Trophoblast cell (in vitro differentiated cells and primary cell): ENCODE measurements at regions not wholly inside any gene's neighbourhood (a gene's known extent, or its start where the extent isn't known, plus 50 kb on each side); places are given as distances from the start of the nearest gene placed in this dataset.

ENCODE experiments used
- DNase-seq, 2 donors: peaks; one replicate each; pipeline ENCODE4 v3.0.0-alpha.2; 2016
- H2AFZ ChIP-seq: 2 replicates; pipeline ENCODE4 v1.6.1; 2013; ENCODE audit warnings: low read length, moderate library complexity, mild to moderate bottlenecking; ENCODE audit not compliant: insufficient read depth, poor library complexity
- H2AK5ac ChIP-seq: 2 replicates; pipeline ENCODE4 v1.6.1; 2013; ENCODE audit warnings: mild to moderate bottlenecking, low read length
- H2BK120ac ChIP-seq: 2 replicates; pipeline ENCODE4 v1.6.1; 2013; ENCODE audit warnings: low read length, mild to moderate bottlenecking, moderate library complexity; ENCODE audit not compliant: insufficient read depth, poor library complexity
- H2BK12ac ChIP-seq: 2 replicates; pipeline ENCODE4 v1.6.1; 2013; ENCODE audit warnings: mild to moderate bottlenecking, low read length, moderate library complexity
- H2BK5ac ChIP-seq: 2 replicates; pipeline ENCODE4 v1.6.1; 2013; ENCODE audit warnings: low read length, low read depth, moderate library complexity, mild to moderate bottlenecking; ENCODE audit not compliant: poor library complexity
- H3K14ac ChIP-seq: 2 replicates; pipeline ENCODE4 v1.6.1; 2013; ENCODE audit warnings: mild to moderate bottlenecking, low read length
- H3K18ac ChIP-seq: 2 replicates; pipeline ENCODE4 v1.6.1; 2013; ENCODE audit warnings: mild to moderate bottlenecking, low read length
- H3K23ac ChIP-seq: 2 replicates; pipeline ENCODE4 v1.6.1; 2013; ENCODE audit warnings: low read length
- H3K27ac ChIP-seq: 2 replicates; pipeline ENCODE4 v1.5.1; 2013; ENCODE audit warnings: low read depth, mild to moderate bottlenecking, inconsistent platforms, low read length, moderate library complexity
- H3K27me3 ChIP-seq: 2 replicates; pipeline ENCODE4 v1.6.1; 2013; ENCODE audit warnings: inconsistent platforms, mild to moderate bottlenecking, low read length, moderate library complexity; ENCODE audit not compliant: insufficient read depth
- H3K36me3 ChIP-seq, 2 experiments: 1 replicate in 1 of 2; 2 replicates in 1 of 2; pipeline ENCODE4 v1.6.1; 2013; ENCODE audit warnings: low read length in 2 of 2, mild to moderate bottlenecking in 2 of 2, moderate library complexity in 1 of 2; ENCODE audit not compliant: insufficient read depth in 2 of 2, control insufficient read depth in 1 of 2
- H3K4ac ChIP-seq: 2 replicates; pipeline ENCODE4 v1.6.1; 2013; ENCODE audit warnings: low read depth, mild to moderate bottlenecking, low read length, moderate library complexity
- H3K4me1 ChIP-seq, 2 experiments: 1 replicate in 1 of 2; 2 replicates in 1 of 2; pipeline ENCODE4 v1.6.1; 2013; ENCODE audit warnings: low read length in 2 of 2, mild to moderate bottlenecking in 2 of 2, moderate library complexity in 1 of 2; ENCODE audit not compliant: insufficient read depth in 2 of 2, control insufficient read depth in 1 of 2
- H3K4me2 ChIP-seq: 2 replicates; pipeline ENCODE4 v1.6.1; 2013; ENCODE audit warnings: inconsistent platforms, mild to moderate bottlenecking, low read length, moderate library complexity
- H3K4me3 ChIP-seq: 2 replicates; pipeline ENCODE4 v1.5.1; 2013; ENCODE audit warnings: mild to moderate bottlenecking, low read depth, low read length, inconsistent platforms
- H3K79me1 ChIP-seq: one replicate; pipeline ENCODE4 v1.6.1; 2013; ENCODE audit warnings: low read length
- H3K79me2 ChIP-seq: 2 replicates; pipeline ENCODE4 v1.6.1; 2013; ENCODE audit warnings: low read length, mild to moderate bottlenecking; ENCODE audit not compliant: control insufficient read depth, insufficient read depth, poor library complexity
- H3K9ac ChIP-seq: 2 replicates; pipeline ENCODE4 v1.6.1; 2013; ENCODE audit warnings: mild to moderate bottlenecking, low read length
- H3K9me3 ChIP-seq: 2 replicates; pipeline ENCODE4 v1.6.1; 2013; ENCODE audit warnings: low read depth, mild to moderate bottlenecking, control low read depth, inconsistent platforms, low read length; ENCODE audit not compliant: insufficient read depth
- H4K12ac ChIP-seq: 2 replicates; pipeline ENCODE4 v1.6.1; 2013; ENCODE audit warnings: low read depth, mild to moderate bottlenecking, low read length, moderate library complexity
- H4K8ac ChIP-seq: 2 replicates; pipeline ENCODE4 v1.6.1; 2013; ENCODE audit warnings: low read depth, mild to moderate bottlenecking, low read length, moderate library complexity
- H4K91ac ChIP-seq: one replicate; pipeline ENCODE4 v1.6.1; 2013; ENCODE audit warnings: low read depth, mild to moderate bottlenecking, low read length, moderate library complexity
- WGBS: extraction: QIAGEN DNeasy Blood & Tissue Kit; methylation state at CpG from one replicate; pipeline ENCODE4 v1.1.7; 2013; ENCODE audit warnings: missing lambda C conversion rate; ENCODE audit not compliant: insufficient read length, insufficient coverage; ENCODE audit errors: extremely low coverage; 5-methylcytosine and 5-hydroxymethylcytosine counted together

- no peak for DNase-seq
- no peak overlapping the region for H2BK12ac ChIP-seq
- H3K79me2 ChIP-seq, result no peaks in the 10 kb centered on the region
- no CpG with 5 or more reads among the region's 2 CpGs for WGBS
- H3K18ac ChIP-seq, result no peak overlapping the region
- H3K27ac ChIP-seq, result no peak overlapping the region
- no peaks in the 10 kb centered on the region for H3K36me3 ChIP-seq
- no peak overlapping the region for H3K9ac ChIP-seq
- no peak overlapping the region for H3K23ac ChIP-seq
- no peak overlapping the region for H4K91ac ChIP-seq
- no peak overlapping the region for H2AFZ ChIP-seq
- H2AK5ac ChIP-seq, result no peak overlapping the region
- no peak overlapping the region for H2BK5ac ChIP-seq
- no peaks in the 10 kb centered on the region for H3K4me1 ChIP-seq
- no peaks in the 10 kb centered on the region for H3K79me1 ChIP-seq
- no peak overlapping the region for H3K4me3 ChIP-seq
- no peak overlapping the region for H3K14ac ChIP-seq
- no peak overlapping the region for H4K12ac ChIP-seq
- no peaks in the 10 kb centered on the region for H3K27me3 ChIP-seq
- H2BK120ac ChIP-seq, result no peak overlapping the region
- no peak overlapping the region for H3K4me2 ChIP-seq
- H3K4ac ChIP-seq, result no peak overlapping the region
- H4K8ac ChIP-seq, result no peak overlapping the region
- H3K9me3 ChIP-seq, result no peaks in the 10 kb centered on the region
Measured at GRCh38 chr4:124183231-124183630, 529.3 kb downstream of the ANKRD50 start.

- Histone ChIP-seq H2AFZ (no peak overlapping the region), H3K79me2 (no peaks in the 10 kb centered on the region), H4K91ac (no peak overlapping the region), H3K27ac (no peak overlapping the region), H2AK5ac (no peak overlapping the region), H3K36me3 (no peaks in the 10 kb centered on the region), H3K27me3 (no peaks in the 10 kb centered on the region), H2BK5ac (no peak overlapping the region), H4K8ac (no peak overlapping the region), H3K79me1 (no peaks in the 10 kb centered on the region), H3K4me1 (no peaks in the 10 kb centered on the region), H4K12ac (no peak overlapping the region), H3K18ac (no peak overlapping the region), H3K4me3 (no peak overlapping the region), H2BK12ac (no peak overlapping the region), H3K4me2 (no peak overlapping the region), H3K9me3 (no peaks in the 10 kb centered on the region), H3K23ac (no peak overlapping the region), H2BK120ac (no peak overlapping the region), H3K9ac (no peak overlapping the region), H3K14ac (no peak overlapping the region), H3K4ac (no peak overlapping the region)
- DNase-seq, result no peak
Measured at GRCh38 chr4:124183926-124184325, 528.6 kb downstream of the ANKRD50 start.

- Histone ChIP-seq H2AFZ (no peak overlapping the region), H2BK120ac (no peak overlapping the region), H4K12ac (no peak overlapping the region), H2BK12ac (no peak overlapping the region), H3K27me3 (no peaks in the 10 kb centered on the region), H3K79me2 (no peaks in the 10 kb centered on the region), H3K4me1 (no peaks in the 10 kb centered on the region), H3K23ac (no peak overlapping the region), H3K27ac (no peak overlapping the region), H3K79me1 (no peaks in the 10 kb centered on the region), H4K91ac (no peak overlapping the region), H3K4me2 (no peak overlapping the region), H2BK5ac (no peak overlapping the region), H3K14ac (no peak overlapping the region), H2AK5ac (no peak overlapping the region), H3K9ac (no peak overlapping the region), H3K4me3 (no peak overlapping the region), H3K36me3 (no peaks in the 10 kb centered on the region), H3K9me3 (no peaks in the 10 kb centered on the region), H4K8ac (no peak overlapping the region), H3K18ac (no peak overlapping the region), H3K4ac (no peak overlapping the region)
- WGBS, result no CpG with 5 or more reads among the region's 1 CpG
- DNase-seq, result no peak
Measured at GRCh38 chr4:124184792-124185191, 527.7 kb downstream of the ANKRD50 start.

- H3K4me1 ChIP-seq, result no peaks in the 10 kb centered on the region
- no peak overlapping the region for H2AFZ ChIP-seq
- H2BK12ac ChIP-seq, result no peak overlapping the region
- H3K27me3 ChIP-seq, result no peaks in the 10 kb centered on the region
- H3K4me2 ChIP-seq, result no peak overlapping the region
- DNase-seq, result no peak
- H3K18ac ChIP-seq, result no peak overlapping the region
- H3K4ac ChIP-seq, result no peak overlapping the region
- no peak overlapping the region for H3K23ac ChIP-seq
- no CpG with 5 or more reads among the region's 2 CpGs for WGBS
- H3K4me3 ChIP-seq, result no peak overlapping the region
- no peaks in the 10 kb centered on the region for H3K36me3 ChIP-seq
- H2BK120ac ChIP-seq, result no peak overlapping the region
- H3K79me1 ChIP-seq, result no peaks in the 10 kb centered on the region
- H3K79me2 ChIP-seq, result no peaks in the 10 kb centered on the region
- no peak overlapping the region for H3K27ac ChIP-seq
- no peaks in the 10 kb centered on the region for H3K9me3 ChIP-seq
- H3K14ac ChIP-seq, result no peak overlapping the region
- no peak overlapping the region for H4K8ac ChIP-seq
- no peak overlapping the region for H2AK5ac ChIP-seq
- H2BK5ac ChIP-seq, result no peak overlapping the region
- H4K12ac ChIP-seq, result no peak overlapping the region
- no peak overlapping the region for H4K91ac ChIP-seq
- H3K9ac ChIP-seq, result no peak overlapping the region
Measured at GRCh38 chr4:124188595-124188994, 523.9 kb downstream of the ANKRD50 start.
